GM12878 (cell line): ENCODE measurements at regions not wholly inside any gene's neighbourhood (a gene's known extent, or its start where the extent isn't known, plus 50 kb on each side); places are given as distances from the start of the nearest gene placed in this dataset.

Experiments
- ATAC-seq: fragments of 200-7000 bp; cut with Tn5 transposase; 3 replicates; pipeline ENCODE4 v1.9.1; 2020; ENCODE audit warnings: mild to moderate bottlenecking, moderate library complexity
- BruUV-seq: library from RNA; stranded (reverse); fragments of 400-500 nt; replicated peaks from 2 replicates; lab custom pipeline; 2021; lab: Mats Ljungman, UMichigan
- CTCF ChIA-PET: fragments of 300-600 bp; sonication (Branson Sonifier 250); formaldehyde crosslinking; extraction: SDS; loops from one replicate; lab custom pipeline; 2021; ENCODE audit warnings: inconsistent platforms; lab: Yijun Ruan, JAX
- POLR2A ChIA-PET: fragments of 350-600 bp; formaldehyde crosslinking; extraction: SDS; loops from one replicate; lab custom pipeline; 2021; ENCODE audit warnings: inconsistent platforms; lab: Charles Lee
- RAD21 ChIA-PET: fragments of 300-600 bp; sonication (Branson Sonifier 250); formaldehyde crosslinking; loops from one replicate; lab custom pipeline; 2023; ENCODE audit warnings: antibody characterized with exemption; ENCODE audit not compliant: unreplicated experiment; lab: Charles Lee
- SMC1A ChIA-PET: fragments of 300-600 bp; sonication (Branson Sonifier 250); formaldehyde crosslinking; loops from one replicate; lab custom pipeline; 2023; ENCODE audit not compliant: unreplicated experiment, uncharacterized antibody; lab: Charles Lee
- DNase-seq: peaks from one replicate; pipeline ENCODE4 v3.0.0-alpha.2; 2011; ENCODE audit warnings: low read depth, low spot score
- FAIRE-seq: peaks from 3 replicates; lab custom pipeline; 2011; peaks lifted over from hg19 to GRCh38; lab: Jason Lieb, UNC
- H2AFZ ChIP-seq: 2 replicates; pipeline ENCODE4 v1.6.0; 2011; ENCODE audit warnings: low read depth, low read length, control low read depth; ENCODE audit not compliant: control insufficient read depth
- H3K27ac ChIP-seq: 2 replicates; pipeline ENCODE4 v1.5.1; 2011; ENCODE audit warnings: control low read depth; ENCODE audit not compliant: control insufficient read depth, insufficient read depth
- H3K27me3 ChIP-seq, 2 experiments: replicated peaks in 1 of 2; 2 replicates each; pipeline versions ENCODE4 v1.6.0 to v1.6.1; 2011; ENCODE audit warnings: low read length in 1 of 2; ENCODE audit not compliant: control insufficient read depth in 2 of 2, insufficient read depth in 2 of 2
- H3K36me3 ChIP-seq, 2 experiments: 2 replicates each; pipeline ENCODE4 v1.5.1; 2011; ENCODE audit warnings: low read length in 1 of 2; ENCODE audit not compliant: control insufficient read depth in 2 of 2, insufficient read depth in 2 of 2
- H3K4me1 ChIP-seq: 2 replicates; pipeline ENCODE4 v1.6.1; 2011; ENCODE audit warnings: mild to moderate bottlenecking, low read length, moderate library complexity, mixed read lengths; ENCODE audit not compliant: control insufficient read depth, insufficient read depth
- H3K4me2 ChIP-seq: 2 replicates; pipeline ENCODE4 v1.6.0; 2011; ENCODE audit warnings: control low read depth; ENCODE audit not compliant: control insufficient read depth, insufficient read depth
- H3K4me3 ChIP-seq: fragments of 200-600 bp; sonication (generic); 2 replicates; pipeline ENCODE4 v1.5.1; 2016
- H3K79me2 ChIP-seq: 2 replicates; pipeline ENCODE4 v1.6.0; 2011; ENCODE audit warnings: low read length; ENCODE audit not compliant: control insufficient read depth, insufficient read depth
- H3K9ac ChIP-seq: 2 replicates; pipeline ENCODE4 v1.8.0; 2011; ENCODE audit warnings: low read length, control low read depth, mixed read lengths; ENCODE audit not compliant: control insufficient read depth, insufficient read depth
- H3K9me3 ChIP-seq: replicated peaks from 3 replicates; pipeline ENCODE4 v1.5.1; 2011; ENCODE audit warnings: mild to moderate bottlenecking, low read length; ENCODE audit not compliant: control insufficient read depth, insufficient read depth
- H4K20me1 ChIP-seq: 2 replicates; pipeline ENCODE4 v1.6.0; 2011; ENCODE audit not compliant: control insufficient read depth, insufficient read depth
- EED ChIP-seq: sonication (generic); IDR thresholded peaks from 2 replicates; pipeline ENCODE4 v1.6.1; 2016; ENCODE audit warnings: antibody characterized with exemption, low read depth
- EZH2 ChIP-seq: IDR thresholded peaks from 2 replicates; pipeline ENCODE4 v1.6.1; 2012; ENCODE audit warnings: low read depth, mild to moderate bottlenecking, control low read depth, inconsistent platforms, low read length, borderline replicate concordance; ENCODE audit not compliant: control insufficient read depth
- MXI1 ChIP-seq: fragments of 150-350 bp; IDR thresholded peaks from 2 replicates; pipeline ENCODE4 v1.6.1; 2011; ENCODE audit warnings: low read depth, mild to moderate bottlenecking, inconsistent platforms, low read length, improper control_type of control experiment
- POLR2AphosphoS5 ChIP-seq: IDR thresholded peaks from 2 replicates; pipeline ENCODE4 v1.6.1; 2011; ENCODE audit warnings: mild to moderate bottlenecking, low read length, inconsistent platforms
- RAD51 ChIP-seq: fragments of 450-650 bp; IDR thresholded peaks from 2 replicates; pipeline ENCODE4 v1.6.1; 2016; ENCODE audit warnings: moderate library complexity, mild to moderate bottlenecking, inconsistent platforms
- RCOR1 ChIP-seq: conservative IDR thresholded peaks from 2 replicates; pipeline ENCODE4 v1.6.1; 2012; ENCODE audit warnings: low read depth, low read length, improper control_type of control experiment
- RUNX3 ChIP-seq: IDR thresholded peaks from 2 replicates; pipeline ENCODE4 v1.6.1; 2012; ENCODE audit warnings: low read length, inconsistent platforms
- SMAD5 ChIP-seq: IDR thresholded peaks from 2 replicates; pipeline ENCODE4 v1.6.1; 2016; ENCODE audit warnings: antibody characterized with exemption, low read depth
- SP1 ChIP-seq: IDR thresholded peaks from one replicate; pipeline ENCODE4 v1.6.1; 2011; ENCODE audit warnings: low read depth, low read length
- ZZZ3 ChIP-seq: IDR thresholded peaks from 2 replicates; pipeline ENCODE4 v1.6.1; 2011; ENCODE audit warnings: low read depth; ENCODE audit not compliant: control insufficient read depth, insufficient read length
- WGBS: methylation state at CpG from one replicate; pipeline ENCODE4 v1.1.6; 2016; ENCODE audit warnings: low lambda C conversion rate; ENCODE audit not compliant: insufficient replicate concordance, insufficient coverage; ENCODE audit errors: missing lambda C conversion rate; 5-methylcytosine and 5-hydroxymethylcytosine counted together
- in situ Hi-C: fragments of 300-500 bp; cut with MboI; formaldehyde crosslinking; loops from 9 replicates; pipeline ENCODE4 v1.14.3; 2018; ENCODE audit warnings: mixed read lengths
- intact Hi-C: fragments of 100-400 bp; cut with micrococcal nuclease; formaldehyde crosslinking; loops from one replicate; pipeline ENCODE4 v1.14.2; 2022; ENCODE audit not compliant: unreplicated experiment
- TF ChIP-seq, protein P1 (sequence below): IDR thresholded peaks from 2 replicates; pipeline ENCODE4 v1.6.1; 2012; ENCODE audit warnings: low read depth, low read length, improper control_type of control experiment
- TF ChIP-seq, protein P2 (sequence below): fragments of 450-650 bp; conservative IDR thresholded peaks from 2 replicates; pipeline ENCODE4 v1.6.1; 2017; ENCODE audit warnings: mild to moderate bottlenecking, moderate library complexity
- TF ChIP-seq, protein P3 (sequence below): IDR thresholded peaks from 2 replicates; pipeline ENCODE4 v1.6.1; 2011; ENCODE audit warnings: borderline replicate concordance, low read depth, mild to moderate bottlenecking, moderate library complexity, low read length; ENCODE audit not compliant: insufficient read depth, poor library complexity, severe bottlenecking
- TF ChIP-seq, protein P4 (sequence below): IDR thresholded peaks from 2 replicates; pipeline ENCODE4 v1.6.1; 2012; ENCODE audit warnings: low read length, inconsistent platforms
- TF ChIP-seq, protein P5 (sequence below): fragments of 450-650 bp; IDR thresholded peaks from 2 replicates; pipeline ENCODE4 v1.6.1; 2017; ENCODE audit warnings: antibody characterized with exemption, mild to moderate bottlenecking, moderate library complexity

DNA sequence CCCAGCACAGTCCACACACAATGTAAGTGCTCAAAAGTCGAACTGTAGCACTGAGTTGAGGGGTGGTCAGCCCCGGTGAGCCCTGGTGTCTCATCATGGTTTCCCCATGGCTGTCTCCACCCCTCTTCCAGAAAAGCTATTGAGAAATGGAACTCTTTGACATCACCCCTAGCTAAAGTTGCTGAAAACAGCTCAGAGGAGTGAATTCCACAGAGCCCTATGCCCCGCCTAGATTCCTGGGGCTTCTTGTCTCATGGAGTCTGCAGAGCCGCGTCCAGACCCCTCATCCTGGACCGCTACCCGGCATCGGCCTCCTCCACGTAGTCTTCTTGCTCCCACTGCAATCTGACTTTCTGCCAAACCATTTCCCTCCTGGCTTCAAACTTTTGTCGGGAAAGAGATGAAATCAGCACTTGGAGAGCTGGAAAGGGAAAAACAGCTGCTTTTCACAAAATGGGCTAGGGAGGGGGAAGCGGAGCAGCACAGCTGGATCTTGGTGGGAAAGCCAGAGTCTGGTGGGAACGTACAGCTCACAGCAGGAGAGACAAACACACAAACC lies 132.2 kb downstream of the SNX5 start (continued):
- no peak for TF ChIP-seq POLR2AphosphoS5
- no peak for TF ChIP-seq RAD51
- TF ChIP-seq ZZZ3: no peak
- TF ChIP-seq EED: no peak
- TF ChIP-seq MXI1: no peak
- no peak for TF ChIP-seq RCOR1
- TF ChIP-seq, protein P1, sequence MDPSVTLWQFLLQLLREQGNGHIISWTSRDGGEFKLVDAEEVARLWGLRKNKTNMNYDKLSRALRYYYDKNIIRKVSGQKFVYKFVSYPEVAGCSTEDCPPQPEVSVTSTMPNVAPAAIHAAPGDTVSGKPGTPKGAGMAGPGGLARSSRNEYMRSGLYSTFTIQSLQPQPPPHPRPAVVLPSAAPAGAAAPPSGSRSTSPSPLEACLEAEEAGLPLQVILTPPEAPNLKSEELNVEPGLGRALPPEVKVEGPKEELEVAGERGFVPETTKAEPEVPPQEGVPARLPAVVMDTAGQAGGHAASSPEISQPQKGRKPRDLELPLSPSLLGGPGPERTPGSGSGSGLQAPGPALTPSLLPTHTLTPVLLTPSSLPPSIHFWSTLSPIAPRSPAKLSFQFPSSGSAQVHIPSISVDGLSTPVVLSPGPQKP: no peak
- TF ChIP-seq SMAD5: no peak

DNA sequence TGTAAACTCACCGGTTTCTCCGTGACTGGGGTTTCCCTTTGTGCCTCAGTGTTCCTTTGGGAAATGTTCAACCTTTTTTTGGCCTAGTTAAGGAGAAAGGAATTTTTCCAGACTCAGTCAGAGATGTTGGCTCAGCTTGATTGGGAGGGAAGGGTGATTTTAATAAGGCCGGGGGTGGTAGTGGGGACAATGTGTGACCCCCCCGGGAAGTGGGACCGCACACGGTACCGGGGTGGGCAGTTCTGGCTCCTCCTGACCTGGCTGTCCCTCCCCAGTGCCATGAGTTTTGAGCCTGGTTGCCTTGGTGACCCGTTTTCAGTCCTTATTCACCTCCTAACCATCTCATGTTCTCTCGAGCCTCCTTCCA lies 132.7 kb downstream of the SNX5 start:
- WGBS: 51% methylated on average over 9 of the region's 9 CpGs
- POLR2A ChIA-PET: no interaction called here
- no peak overlapping the region for H3K9ac ChIP-seq
- TF ChIP-seq, protein P2, sequence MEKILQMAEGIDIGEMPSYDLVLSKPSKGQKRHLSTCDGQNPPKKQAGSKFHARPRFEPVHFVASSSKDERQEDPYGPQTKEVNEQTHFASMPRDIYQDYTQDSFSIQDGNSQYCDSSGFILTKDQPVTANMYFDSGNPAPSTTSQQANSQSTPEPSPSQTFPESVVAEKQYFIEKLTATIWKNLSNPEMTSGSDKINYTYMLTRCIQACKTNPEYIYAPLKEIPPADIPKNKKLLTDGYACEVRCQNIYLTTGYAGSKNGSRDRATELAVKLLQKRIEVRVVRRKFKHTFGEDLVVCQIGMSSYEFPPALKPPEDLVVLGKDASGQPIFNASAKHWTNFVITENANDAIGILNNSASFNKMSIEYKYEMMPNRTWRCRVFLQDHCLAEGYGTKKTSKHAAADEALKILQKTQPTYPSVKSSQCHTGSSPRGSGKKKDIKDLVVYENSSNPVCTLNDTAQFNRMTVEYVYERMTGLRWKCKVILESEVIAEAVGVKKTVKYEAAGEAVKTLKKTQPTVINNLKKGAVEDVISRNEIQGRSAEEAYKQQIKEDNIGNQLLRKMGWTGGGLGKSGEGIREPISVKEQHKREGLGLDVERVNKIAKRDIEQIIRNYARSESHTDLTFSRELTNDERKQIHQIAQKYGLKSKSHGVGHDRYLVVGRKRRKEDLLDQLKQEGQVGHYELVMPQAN: no peak
- no peak for TF ChIP-seq EZH2
- TF ChIP-seq, protein P3, sequence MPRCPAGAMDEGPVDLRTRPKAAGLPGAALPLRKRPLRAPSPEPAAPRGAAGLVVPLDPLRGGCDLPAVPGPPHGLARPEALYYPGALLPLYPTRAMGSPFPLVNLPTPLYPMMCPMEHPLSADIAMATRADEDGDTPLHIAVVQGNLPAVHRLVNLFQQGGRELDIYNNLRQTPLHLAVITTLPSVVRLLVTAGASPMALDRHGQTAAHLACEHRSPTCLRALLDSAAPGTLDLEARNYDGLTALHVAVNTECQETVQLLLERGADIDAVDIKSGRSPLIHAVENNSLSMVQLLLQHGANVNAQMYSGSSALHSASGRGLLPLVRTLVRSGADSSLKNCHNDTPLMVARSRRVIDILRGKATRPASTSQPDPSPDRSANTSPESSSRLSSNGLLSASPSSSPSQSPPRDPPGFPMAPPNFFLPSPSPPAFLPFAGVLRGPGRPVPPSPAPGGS: no peak
- no peak for TF ChIP-seq RUNX3
- TF ChIP-seq, protein P4, sequence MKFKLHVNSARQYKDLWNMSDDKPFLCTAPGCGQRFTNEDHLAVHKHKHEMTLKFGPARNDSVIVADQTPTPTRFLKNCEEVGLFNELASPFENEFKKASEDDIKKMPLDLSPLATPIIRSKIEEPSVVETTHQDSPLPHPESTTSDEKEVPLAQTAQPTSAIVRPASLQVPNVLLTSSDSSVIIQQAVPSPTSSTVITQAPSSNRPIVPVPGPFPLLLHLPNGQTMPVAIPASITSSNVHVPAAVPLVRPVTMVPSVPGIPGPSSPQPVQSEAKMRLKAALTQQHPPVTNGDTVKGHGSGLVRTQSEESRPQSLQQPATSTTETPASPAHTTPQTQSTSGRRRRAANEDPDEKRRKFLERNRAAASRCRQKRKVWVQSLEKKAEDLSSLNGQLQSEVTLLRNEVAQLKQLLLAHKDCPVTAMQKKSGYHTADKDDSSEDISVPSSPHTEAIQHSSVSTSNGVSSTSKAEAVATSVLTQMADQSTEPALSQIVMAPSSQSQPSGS: no peak
- TF ChIP-seq, protein P5, sequence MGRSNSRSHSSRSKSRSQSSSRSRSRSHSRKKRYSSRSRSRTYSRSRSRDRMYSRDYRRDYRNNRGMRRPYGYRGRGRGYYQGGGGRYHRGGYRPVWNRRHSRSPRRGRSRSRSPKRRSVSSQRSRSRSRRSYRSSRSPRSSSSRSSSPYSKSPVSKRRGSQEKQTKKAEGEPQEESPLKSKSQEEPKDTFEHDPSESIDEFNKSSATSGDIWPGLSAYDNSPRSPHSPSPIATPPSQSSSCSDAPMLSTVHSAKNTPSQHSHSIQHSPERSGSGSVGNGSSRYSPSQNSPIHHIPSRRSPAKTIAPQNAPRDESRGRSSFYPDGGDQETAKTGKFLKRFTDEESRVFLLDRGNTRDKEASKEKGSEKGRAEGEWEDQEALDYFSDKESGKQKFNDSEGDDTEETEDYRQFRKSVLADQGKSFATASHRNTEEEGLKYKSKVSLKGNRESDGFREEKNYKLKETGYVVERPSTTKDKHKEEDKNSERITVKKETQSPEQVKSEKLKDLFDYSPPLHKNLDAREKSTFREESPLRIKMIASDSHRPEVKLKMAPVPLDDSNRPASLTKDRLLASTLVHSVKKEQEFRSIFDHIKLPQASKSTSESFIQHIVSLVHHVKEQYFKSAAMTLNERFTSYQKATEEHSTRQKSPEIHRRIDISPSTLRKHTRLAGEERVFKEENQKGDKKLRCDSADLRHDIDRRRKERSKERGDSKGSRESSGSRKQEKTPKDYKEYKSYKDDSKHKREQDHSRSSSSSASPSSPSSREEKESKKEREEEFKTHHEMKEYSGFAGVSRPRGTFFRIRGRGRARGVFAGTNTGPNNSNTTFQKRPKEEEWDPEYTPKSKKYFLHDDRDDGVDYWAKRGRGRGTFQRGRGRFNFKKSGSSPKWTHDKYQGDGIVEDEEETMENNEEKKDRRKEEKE: no peak
- no peak for TF ChIP-seq SP1

More for the DNA sequence above, 132.7 kb downstream of the SNX5 start:
- ChIA-PET CTCF (interaction anchor here (0.6 kb wide), 1 partner anchor 172 kb away, joined by 3 read pairs; no protein-coding TSS in a partner anchor), SMC1A (no interaction called here), RAD21 (no interaction called here)
- DNase-seq (no peak), ATAC-seq (no peak), FAIRE-seq (no peak)
- no peak overlapping the region for H3K4me3 ChIP-seq
- BruUV-seq: no TSS peak
- H3K36me3 ChIP-seq: no peaks in the 10 kb centered on the region
- H3K27me3 ChIP-seq: no peaks in the 10 kb centered on the region
- no peak overlapping the region for H2AFZ ChIP-seq
- in situ Hi-C loops: no loop called here
- H3K4me2 ChIP-seq: no peak overlapping the region
- intact Hi-C loops: no loop called here
- no peak overlapping the region for H3K27ac ChIP-seq
- no peaks in the 10 kb centered on the region; the same call in 2 of the 3 replicates for H3K9me3 ChIP-seq
- H4K20me1 ChIP-seq: no peaks in the 10 kb centered on the region
- H3K4me1 ChIP-seq: no peaks in the 10 kb centered on the region
- no peaks in the 10 kb centered on the region for H3K79me2 ChIP-seq
